Endothelial cell of umbilical vein (primary cell): ENCODE measurements at regions not wholly inside any gene's neighbourhood (a gene's known extent, or its start where the extent isn't known, plus 50 kb on each side); places are given as distances from the start of the nearest gene placed in this dataset.

ENCODE experiments used
- CTCF ChIP-seq, 2 donors: IDR thresholded peaks; 1 replicate in 1 of 2; 2 replicates in 1 of 2; pipeline ENCODE4 v1.5.1; 2011; ENCODE audit warnings: low read length in 2 of 2, mild to moderate bottlenecking in 2 of 2, moderate library complexity in 2 of 2, control low read depth in 1 of 2, inconsistent platforms in 1 of 2, low read depth in 1 of 2; ENCODE audit not compliant: insufficient read depth in 1 of 2; ENCODE audit errors: extremely low read depth in 1 of 2
- EZH2 ChIP-seq: IDR thresholded peaks from 2 replicates; pipeline ENCODE4 v1.6.1; 2012; ENCODE audit warnings: borderline replicate concordance, low read depth, mild to moderate bottlenecking, moderate library complexity, low read length, inconsistent platforms; ENCODE audit not compliant: severe bottlenecking
- FOS ChIP-seq: IDR thresholded peaks from 2 replicates; pipeline ENCODE4 v1.6.1; 2011; ENCODE audit warnings: mild to moderate bottlenecking, low read length, moderate library complexity, borderline replicate concordance; ENCODE audit not compliant: insufficient read depth
- MAX ChIP-seq: IDR thresholded peaks from 2 replicates; pipeline ENCODE4 v1.6.1; 2011; ENCODE audit not compliant: insufficient read depth, insufficient read length
- MYC ChIP-seq: IDR thresholded peaks from one replicate; pipeline ENCODE4 v1.6.1; 2011; ENCODE audit warnings: mild to moderate bottlenecking, low read depth, low read length
- POLR2A ChIP-seq: IDR thresholded peaks from 2 replicates; pipeline ENCODE4 v1.6.1; 2012; ENCODE audit warnings: low read depth, mild to moderate bottlenecking, control low read depth, low read length

- TF ChIP-seq MAX (no peak), POLR2A (no peak), CTCF (IDR thresholded peaks at IDR 0.05; ENCODE audit: extremely low read depth in 1 of 2, insufficient read depth in 1 of 2, low read depth in 1 of 2, low read length in 2 of 2) (no peak), EZH2 (no peak), FOS (no peak), MYC (no peak)
Measured at GRCh38 chr2:105573910-105574655, 170.6 kb upstream of the NCK2 start.
